ENCODE measurements at regions not wholly inside any gene's neighbourhood (a gene's known extent, or its start where the extent isn't known, plus 50 kb on each side); places are given as distances from the start of the nearest gene placed in this dataset.

DNA sequence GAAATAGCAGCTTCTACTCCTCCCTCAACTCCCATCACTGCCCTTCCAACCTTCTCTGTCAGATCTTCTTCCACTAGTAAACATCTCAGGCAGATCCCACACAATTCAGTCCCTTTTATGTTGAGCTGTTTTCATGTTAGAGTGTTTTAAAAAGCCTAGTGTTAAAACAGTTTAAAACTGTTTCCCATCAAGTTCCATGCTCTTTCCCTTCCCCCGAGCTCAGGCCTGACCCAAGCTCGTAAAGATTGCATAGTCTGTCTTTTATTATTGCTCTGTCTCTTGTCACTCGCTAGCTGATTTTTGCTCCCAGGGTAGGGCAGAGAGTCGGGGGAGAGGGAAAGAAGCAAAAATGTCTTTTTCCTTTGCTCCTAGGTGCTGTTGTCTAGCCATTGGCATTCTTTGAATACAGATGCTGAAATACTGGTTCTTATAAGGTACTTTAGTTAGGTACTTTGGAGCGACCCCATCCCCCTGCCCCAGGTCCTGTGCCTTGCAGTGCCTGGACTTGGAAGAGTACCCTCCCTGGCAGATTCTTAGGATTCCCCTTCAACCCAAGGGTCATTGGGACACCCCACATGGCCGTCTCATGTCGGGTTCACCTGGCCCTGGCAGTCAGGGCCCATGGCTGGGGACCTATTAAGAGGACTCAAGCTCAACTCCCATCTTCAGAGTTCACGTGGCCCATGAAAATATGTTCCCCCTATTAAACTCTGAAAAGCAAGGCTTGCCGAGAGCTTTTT, 101.2 kb upstream of the ARMC2 start:
- TF ChIP-seq, protein P1, sequence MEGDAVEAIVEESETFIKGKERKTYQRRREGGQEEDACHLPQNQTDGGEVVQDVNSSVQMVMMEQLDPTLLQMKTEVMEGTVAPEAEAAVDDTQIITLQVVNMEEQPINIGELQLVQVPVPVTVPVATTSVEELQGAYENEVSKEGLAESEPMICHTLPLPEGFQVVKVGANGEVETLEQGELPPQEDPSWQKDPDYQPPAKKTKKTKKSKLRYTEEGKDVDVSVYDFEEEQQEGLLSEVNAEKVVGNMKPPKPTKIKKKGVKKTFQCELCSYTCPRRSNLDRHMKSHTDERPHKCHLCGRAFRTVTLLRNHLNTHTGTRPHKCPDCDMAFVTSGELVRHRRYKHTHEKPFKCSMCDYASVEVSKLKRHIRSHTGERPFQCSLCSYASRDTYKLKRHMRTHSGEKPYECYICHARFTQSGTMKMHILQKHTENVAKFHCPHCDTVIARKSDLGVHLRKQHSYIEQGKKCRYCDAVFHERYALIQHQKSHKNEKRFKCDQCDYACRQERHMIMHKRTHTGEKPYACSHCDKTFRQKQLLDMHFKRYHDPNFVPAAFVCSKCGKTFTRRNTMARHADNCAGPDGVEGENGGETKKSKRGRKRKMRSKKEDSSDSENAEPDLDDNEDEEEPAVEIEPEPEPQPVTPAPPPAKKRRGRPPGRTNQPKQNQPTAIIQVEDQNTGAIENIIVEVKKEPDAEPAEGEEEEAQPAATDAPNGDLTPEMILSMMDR (IDR thresholded peaks at IDR 0.05), result no peak
- TF ChIP-seq POLR2A (IDR thresholded peaks at IDR 0.05), result no peak

Data from thyroid gland (tissue), 4 donors.